ENCODE measurements at regions not wholly inside any gene's neighbourhood (a gene's known extent, or its start where the extent isn't known, plus 50 kb on each side); places are given as distances from the start of the nearest gene placed in this dataset.
"Not testable (repeated sequence)": the region's sequence is repeated elsewhere in the genome, so short reads cannot be mapped to it uniquely, and the experiment has no call there.

DNA sequence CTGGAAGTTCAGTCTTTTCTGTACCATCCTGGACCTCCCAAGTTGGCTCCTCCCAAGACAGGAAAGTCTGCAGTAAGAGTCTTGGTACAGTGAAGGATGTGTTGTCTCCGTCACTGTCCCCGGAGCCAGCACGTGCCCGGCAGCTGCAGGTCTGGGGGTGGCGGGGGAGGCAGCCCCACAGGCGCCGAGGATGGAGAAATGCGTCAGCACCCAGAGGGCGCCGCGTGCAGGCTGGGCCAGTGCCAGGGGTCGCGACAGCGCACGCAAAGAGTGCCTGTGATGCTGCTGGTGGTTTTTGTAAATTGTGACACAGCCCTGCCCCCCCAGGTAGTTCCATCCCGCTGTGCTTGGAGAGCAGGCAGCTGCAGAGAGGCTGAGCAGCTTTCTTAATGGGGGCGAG, 1200.5 kb downstream of the BRD1 start:
- Histone ChIP-seq H3K4me1 (no peaks in the 10 kb centered on the region), H3K9me3 (no peaks in the 10 kb centered on the region), H3K36me3 (replicated peaks) (no peaks in the 10 kb centered on the region), H3K27me3 (ENCODE audit: low read depth) (no peaks in the 10 kb centered on the region), H3K4me3 (no peak overlapping the region)
- DNase-seq (ENCODE audit: low spot score in 2 of 2), result no peak
- in situ Hi-C loops (cut with MboI; ENCODE audit: low sequenced_read_pairs), result no loop called here

DNA sequence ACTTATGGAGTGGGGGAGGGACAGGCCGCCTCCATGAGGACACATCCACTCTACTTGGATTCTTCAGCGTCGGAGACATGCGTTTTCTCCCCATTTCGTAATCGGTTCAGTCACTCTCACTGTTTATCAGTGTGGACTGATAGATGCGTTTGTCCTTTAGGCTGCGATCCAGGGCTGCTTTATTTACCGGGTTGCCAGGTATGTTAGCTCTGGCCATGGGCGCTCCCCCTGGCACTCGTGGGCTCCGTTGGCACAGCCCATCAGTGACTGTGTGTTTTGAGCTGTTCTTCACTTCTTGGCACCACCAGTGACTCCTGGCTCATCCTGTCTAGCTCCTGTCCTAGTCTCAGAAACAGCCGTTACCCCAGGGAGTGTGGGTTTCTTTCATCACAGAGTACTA, 1203.3 kb downstream of the BRD1 start:
- no peaks in the 10 kb centered on the region for H3K9me3 ChIP-seq
- no peak overlapping the region for H3K4me3 ChIP-seq
- no peaks in the 10 kb centered on the region for H3K36me3 ChIP-seq (replicated peaks)
- in situ Hi-C loops (cut with MboI; ENCODE audit: low sequenced_read_pairs), result no loop called here
- H3K4me1 ChIP-seq, result no peaks in the 10 kb centered on the region
- no peak for DNase-seq (ENCODE audit: low spot score in 2 of 2)
- no peaks in the 10 kb centered on the region for H3K27me3 ChIP-seq (ENCODE audit: low read depth)

DNA sequence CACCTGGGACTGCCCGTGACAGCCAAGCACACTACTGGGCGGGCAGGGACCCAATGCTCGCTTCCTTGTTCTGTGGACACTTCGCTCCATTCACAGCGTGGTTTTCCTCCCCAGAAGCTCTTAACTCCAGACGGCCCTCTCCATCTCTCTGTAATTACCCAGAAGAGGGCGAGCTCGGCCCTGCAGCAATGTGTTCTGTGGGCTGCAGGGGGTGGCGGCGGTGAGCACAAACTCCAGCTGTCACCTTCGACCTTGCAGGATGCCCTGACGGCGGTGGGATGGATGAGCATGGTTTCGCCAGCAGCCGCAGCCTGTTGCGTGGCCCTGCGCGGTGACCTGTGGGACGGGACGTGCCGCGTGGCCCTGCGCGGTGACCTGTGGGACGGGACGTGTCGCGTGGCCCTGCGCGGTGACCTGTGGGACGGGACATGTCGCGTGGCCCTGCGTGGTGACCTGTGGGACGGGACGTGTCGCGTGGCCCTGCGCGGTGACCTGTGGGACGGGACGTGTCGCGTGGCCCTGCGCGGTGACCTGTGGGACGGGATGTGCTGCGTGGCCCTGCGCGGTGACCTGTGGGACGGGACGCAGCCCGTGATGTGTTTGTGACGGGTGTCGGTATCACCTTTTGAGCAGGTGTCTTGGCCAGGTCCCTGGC, 1204.7 kb downstream of the BRD1 start:
- DNase-seq (ENCODE audit: low spot score in 2 of 2), result no peak
- no peaks in the 10 kb centered on the region for H3K36me3 ChIP-seq (replicated peaks)
- no peaks in the 10 kb centered on the region for H3K4me1 ChIP-seq
- H3K4me3 ChIP-seq, result no peak overlapping the region
- H3K27me3 ChIP-seq (ENCODE audit: low read depth), result no peaks in the 10 kb centered on the region
- H3K9me3 ChIP-seq, result no peaks in the 10 kb centered on the region
- in situ Hi-C loops (cut with MboI; ENCODE audit: low sequenced_read_pairs), result no loop called here

DNA sequence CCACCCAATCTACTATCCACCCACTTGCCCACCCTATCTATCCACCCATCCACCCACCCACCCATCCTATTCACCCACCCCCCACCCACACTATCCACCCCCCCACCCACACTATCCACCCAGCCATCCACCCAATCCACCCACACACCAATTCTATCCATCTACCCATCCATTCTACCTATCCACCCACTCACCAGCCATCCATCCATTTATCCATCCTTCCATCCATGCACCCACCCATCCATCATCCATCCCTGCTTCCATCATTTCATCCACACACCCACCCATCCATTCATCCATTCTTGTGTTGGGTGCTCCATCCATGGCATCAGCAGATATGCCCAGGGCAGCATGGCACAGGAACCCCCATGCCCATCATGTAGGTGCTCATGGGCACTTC, 1206.6 kb downstream of the BRD1 start:
- in situ Hi-C loops (cut with MboI; ENCODE audit: low sequenced_read_pairs), result no loop called here
- DNase-seq (ENCODE audit: low spot score in 2 of 2), result no peak
- H3K36me3 ChIP-seq (replicated peaks), result no peaks in the 10 kb centered on the region
- no peak overlapping the region for H3K4me3 ChIP-seq
- H3K9me3 ChIP-seq, result no peaks in the 10 kb centered on the region
- H3K27me3 ChIP-seq (ENCODE audit: low read depth), result no peaks in the 10 kb centered on the region
- no peaks in the 10 kb centered on the region for H3K4me1 ChIP-seq

DNA sequence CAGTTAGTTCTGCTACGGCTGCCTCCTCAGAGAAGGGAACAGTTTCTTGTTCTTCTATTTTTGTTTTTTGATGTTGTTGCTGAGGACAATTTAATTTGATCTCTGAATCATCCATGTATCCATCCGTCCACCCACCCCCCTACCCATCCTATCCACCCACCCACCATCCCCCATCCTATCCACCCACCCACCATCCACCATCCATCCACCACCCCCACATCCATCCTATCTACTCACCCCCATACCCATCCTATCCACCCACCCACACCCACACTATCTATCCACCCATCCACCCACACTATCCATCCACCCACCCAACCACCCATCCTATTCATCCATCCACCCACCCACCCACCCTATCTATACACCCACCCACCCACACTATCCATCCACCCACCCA, 1207.2 kb downstream of the BRD1 start:
- H3K4me1 ChIP-seq; H3K27me3 ChIP-seq (ENCODE audit: low read depth); H3K9me3 ChIP-seq; in situ Hi-C loops (cut with MboI; ENCODE audit: low sequenced_read_pairs); H3K4me3 ChIP-seq; H3K36me3 ChIP-seq (replicated peaks); DNase-seq (ENCODE audit: low spot score in 2 of 2): not testable (repeated sequence)

DNA sequence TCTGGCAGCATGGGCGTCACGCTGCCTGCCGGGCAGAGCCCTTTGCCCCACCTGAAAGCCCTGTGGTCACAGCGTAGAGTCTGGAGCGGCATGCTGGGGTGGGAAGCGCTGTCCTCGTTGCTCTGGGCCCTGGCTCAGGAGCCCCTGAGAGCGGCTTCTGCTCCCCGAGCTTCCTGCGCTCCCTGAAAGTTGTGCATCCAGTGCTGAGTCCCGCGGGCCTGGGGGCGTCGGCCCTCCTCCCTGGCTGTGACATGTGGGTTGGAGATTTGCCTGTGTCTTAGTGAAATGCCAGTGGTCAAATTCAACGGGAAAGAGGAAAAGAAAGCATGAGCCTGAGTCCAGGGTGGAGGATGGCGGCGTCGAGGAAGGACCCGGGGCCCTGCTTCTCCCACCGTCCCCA, 1208.0 kb downstream of the BRD1 start:
- Histone ChIP-seq H3K9me3 (no peaks in the 10 kb centered on the region), H3K4me1 (no peaks in the 10 kb centered on the region), H3K27me3 (ENCODE audit: low read depth) (no peaks in the 10 kb centered on the region), H3K4me3 (no peak overlapping the region), H3K36me3 (replicated peaks) (no peaks in the 10 kb centered on the region)
- in situ Hi-C loops (cut with MboI; ENCODE audit: low sequenced_read_pairs), result no loop called here
- no peak for DNase-seq (ENCODE audit: low spot score in 2 of 2)

DNA sequence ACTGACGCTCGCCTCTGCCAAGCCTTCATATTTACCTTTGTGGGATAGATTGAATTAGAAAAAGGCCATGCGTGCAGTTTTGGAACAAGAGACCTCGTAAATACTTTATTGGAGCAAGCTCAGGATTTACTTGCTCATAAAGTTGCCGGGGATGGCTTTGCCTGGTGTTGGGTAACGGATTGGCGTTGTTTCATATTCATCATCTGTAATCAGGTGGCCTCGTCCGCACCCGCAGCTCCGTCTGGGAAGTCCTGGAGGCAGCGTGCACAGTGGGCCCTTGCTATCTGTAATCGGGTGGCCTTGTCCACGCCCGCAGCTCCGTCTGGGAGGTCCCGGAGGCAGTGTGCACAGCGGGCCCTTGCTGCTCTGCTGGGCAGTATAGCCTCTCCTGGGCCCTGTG, 1209.3 kb downstream of the BRD1 start:
- Histone ChIP-seq H3K4me3 (no peak overlapping the region), H3K36me3 (replicated peaks) (no peaks in the 10 kb centered on the region), H3K27me3 (ENCODE audit: low read depth) (no peaks in the 10 kb centered on the region), H3K4me1 (no peaks in the 10 kb centered on the region), H3K9me3 (no peaks in the 10 kb centered on the region)
- in situ Hi-C loops (cut with MboI; ENCODE audit: low sequenced_read_pairs), result no loop called here
- no peak for DNase-seq (ENCODE audit: low spot score in 2 of 2)

DNA sequence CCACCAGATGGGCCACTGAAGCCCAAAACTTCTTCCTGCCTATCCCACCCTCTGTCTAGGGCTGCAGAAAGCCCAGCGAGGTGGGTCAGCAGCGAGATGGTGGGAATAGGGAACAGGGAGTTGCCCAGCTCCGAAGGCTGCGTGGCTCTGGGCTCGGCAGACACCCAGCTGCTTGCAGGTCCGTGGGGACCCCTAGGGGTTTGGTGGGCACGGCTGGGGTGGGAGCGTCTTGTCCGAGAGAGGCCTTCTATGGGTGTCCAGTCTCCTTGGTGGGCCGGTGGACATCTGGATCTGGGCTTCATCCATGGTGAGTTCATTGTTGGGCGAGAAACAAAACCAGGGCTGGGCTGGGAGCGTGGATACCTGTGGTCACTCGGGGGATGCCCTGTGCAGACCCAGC, 1211.0 kb downstream of the BRD1 start:
- in situ Hi-C loops (cut with MboI; ENCODE audit: low sequenced_read_pairs), result no loop called here
- H3K9me3 ChIP-seq, result no peaks in the 10 kb centered on the region
- DNase-seq (ENCODE audit: low spot score in 2 of 2), result no peak
- H3K4me1 ChIP-seq, result no peaks in the 10 kb centered on the region
- H3K27me3 ChIP-seq (ENCODE audit: low read depth), result no peaks in the 10 kb centered on the region
- H3K36me3 ChIP-seq (replicated peaks), result no peaks in the 10 kb centered on the region
- H3K4me3 ChIP-seq, result no peak overlapping the region

DNA sequence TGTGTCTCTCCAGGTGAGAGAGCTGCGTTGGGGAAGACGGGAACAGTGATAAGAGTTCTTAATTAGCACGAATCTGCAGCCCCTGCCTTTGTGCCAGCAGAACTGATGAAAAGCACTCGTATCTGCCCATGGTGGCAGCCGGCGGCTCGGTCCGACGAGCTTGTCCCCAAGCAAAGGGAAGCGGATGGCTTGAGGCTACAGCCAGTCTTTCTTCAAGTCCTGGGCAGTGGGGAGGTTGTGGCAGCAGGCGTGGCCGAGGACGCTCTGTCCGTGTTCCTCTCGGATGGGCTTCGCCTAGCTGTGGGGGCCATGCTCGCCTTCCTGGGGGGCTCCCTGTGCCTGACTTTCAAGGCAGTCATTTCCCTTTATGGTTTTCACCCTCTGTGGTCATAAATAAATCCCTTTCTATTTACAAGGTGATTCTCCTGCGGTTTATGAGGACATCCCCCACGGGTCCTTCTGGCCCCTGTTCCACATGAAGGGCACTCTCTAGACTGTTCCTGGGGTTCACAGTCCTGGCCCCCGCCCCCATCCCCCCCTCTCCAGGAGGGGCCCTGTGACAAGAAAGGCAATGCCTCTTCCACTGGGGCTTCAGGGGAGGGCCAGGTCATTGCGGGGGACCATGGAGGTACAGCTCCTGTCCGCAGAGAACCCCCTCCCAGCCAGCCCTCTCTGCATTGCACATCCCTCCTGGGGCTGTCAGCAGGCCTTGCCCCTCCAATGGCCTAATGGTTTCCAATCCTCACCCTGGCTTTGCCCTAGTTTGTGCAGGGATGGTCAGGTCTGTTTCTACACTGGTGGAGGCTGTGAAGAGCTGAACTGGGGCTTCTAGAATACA, 1212.3 kb downstream of the BRD1 start:
- in situ Hi-C loops (cut with MboI; ENCODE audit: low sequenced_read_pairs), result no loop called here
- Histone ChIP-seq H3K36me3 (replicated peaks) (no peaks in the 10 kb centered on the region), H3K27me3 (ENCODE audit: low read depth) (no peaks in the 10 kb centered on the region), H3K4me1 (no peaks in the 10 kb centered on the region), H3K9me3 (no peaks in the 10 kb centered on the region), H3K4me3 (no peak overlapping the region)
- no peak for DNase-seq (ENCODE audit: low spot score in 2 of 2)

DNA sequence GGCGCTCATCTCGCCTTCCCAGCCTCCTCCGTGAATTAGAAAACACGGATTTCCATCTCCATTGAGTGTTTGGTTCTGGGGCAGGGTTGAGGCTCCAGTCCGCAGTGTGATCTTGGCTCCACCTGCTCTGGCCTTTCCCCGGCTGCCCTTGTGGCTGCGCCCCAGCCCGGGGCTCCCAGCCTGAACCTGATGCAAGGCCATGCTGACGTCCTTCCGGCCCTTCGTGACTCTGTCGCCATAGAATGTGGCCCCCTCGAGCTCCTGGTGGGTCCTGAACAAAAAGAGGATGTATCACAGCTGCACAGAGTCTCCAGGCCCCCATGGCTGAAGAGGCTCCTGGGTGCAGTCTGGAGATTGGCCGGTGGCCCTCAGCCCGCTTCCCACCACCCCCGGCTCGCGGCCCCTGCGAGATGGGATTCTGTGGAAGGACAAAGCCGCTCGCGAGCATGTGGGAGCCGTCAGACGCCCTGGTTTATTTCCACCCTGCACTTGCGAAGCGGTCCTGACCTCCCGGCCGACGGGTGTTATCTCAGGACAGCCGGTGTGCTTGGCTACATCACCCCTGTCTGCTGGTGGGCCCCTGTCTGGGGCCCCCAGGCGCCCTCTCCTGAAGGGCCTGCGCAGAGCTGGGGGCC, 1214.0 kb downstream of the BRD1 start:
- in situ Hi-C loops (cut with MboI; ENCODE audit: low sequenced_read_pairs), result no loop called here
- H3K27me3 ChIP-seq (ENCODE audit: low read depth), result no peaks in the 10 kb centered on the region
- no peaks in the 10 kb centered on the region for H3K4me1 ChIP-seq
- no peaks in the 10 kb centered on the region for H3K9me3 ChIP-seq
- DNase-seq (ENCODE audit: low spot score in 2 of 2), result no peak
- H3K36me3 ChIP-seq (replicated peaks), result no peaks in the 10 kb centered on the region
- H3K4me3 ChIP-seq, result no peak overlapping the region

DNA sequence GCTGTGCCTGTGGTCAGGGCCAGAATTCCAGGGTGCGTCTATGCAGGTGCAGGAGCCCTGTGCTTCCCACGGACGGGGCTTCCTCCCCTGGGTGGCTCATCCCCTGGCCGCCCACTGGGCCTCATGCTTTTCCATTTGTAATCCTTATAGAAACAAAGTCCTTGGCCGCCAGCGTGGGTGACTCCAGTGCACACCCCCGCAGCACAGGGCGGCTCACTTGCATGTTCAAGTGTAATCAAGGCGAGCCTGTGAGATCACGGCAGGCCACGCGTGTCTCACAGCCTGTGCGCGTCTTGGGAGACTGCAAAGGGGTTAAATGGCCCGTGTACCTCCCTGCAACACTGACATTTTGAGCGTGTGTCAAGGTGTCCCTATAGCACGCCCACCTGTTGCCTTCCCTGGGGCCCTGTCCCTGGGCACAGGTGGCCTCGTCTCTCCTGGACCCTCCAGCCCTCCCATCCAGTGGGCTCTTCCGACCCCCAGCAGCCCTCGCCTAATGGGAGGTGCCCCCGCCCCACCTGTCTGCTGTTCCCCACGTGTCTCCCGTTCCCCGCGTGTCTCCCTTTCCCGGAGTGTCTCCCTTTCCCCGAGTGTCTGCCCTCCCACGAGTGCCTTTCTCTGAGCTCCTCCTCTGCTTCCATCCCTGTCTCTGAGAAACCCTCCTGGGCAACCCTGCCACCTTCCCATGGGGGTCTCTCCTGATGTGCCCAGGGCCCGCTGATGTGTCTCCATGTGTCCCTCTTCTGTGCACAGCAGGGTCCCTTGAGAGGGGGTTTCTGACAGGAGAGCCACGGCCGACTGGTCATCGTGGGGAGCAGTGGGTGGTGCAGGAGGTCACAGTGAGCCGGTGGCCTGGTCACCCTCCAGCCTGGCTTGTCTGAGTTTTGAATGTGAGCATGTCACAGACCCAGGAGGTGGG, 1215.3 kb downstream of the BRD1 start:
- H3K9me3 ChIP-seq, result no peaks in the 10 kb centered on the region
- in situ Hi-C loops (cut with MboI; ENCODE audit: low sequenced_read_pairs), result no loop called here

DNA sequence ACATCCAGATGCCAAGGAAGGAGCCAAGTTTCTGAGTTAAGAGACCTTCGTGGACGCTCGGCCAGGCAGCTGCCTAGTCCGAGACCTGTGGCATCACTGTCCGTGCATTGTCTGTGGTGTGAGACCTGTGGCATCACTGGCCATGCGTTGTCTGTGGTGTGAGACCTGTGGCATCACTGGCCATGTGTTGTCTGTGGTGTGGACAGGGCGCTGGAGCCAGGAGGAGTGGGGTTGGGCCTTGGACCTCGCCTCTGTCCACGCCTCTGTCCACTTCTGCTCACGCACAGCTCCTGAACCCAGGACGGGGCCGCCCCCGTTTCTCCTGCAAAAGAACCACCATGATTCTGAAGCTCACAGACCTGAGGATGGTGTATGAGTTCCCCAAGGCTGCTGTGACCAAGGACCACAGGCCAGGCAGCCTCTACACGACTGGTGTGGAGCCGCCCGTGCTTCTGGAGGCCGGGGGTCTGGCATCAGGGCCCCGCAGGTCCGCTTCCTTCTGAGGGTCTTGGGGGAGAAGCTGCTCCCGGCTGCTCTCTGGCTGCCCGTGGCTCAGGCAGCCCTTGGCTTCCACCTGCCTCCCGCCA, 1218.3 kb downstream of the BRD1 start:
- Histone ChIP-seq H3K27me3 (ENCODE audit: low read depth) (no peaks in the 10 kb centered on the region), H3K36me3 (replicated peaks) (no peaks in the 10 kb centered on the region), H3K4me3 (no peak overlapping the region), H3K4me1 (no peaks in the 10 kb centered on the region), H3K9me3 (no peaks in the 10 kb centered on the region)
- DNase-seq (ENCODE audit: low spot score in 2 of 2), result no peak
- in situ Hi-C loops (cut with MboI; ENCODE audit: low sequenced_read_pairs), result no loop called here

More for the DNA sequence above, 1215.3 kb downstream of the BRD1 start:
- H3K4me1 ChIP-seq, result no peaks in the 10 kb centered on the region
- H3K36me3 ChIP-seq (replicated peaks), result no peaks in the 10 kb centered on the region
- H3K4me3 ChIP-seq, result no peak overlapping the region
- H3K27me3 ChIP-seq (ENCODE audit: low read depth), result no peaks in the 10 kb centered on the region
- DNase-seq (ENCODE audit: low spot score in 2 of 2), result no peak

DNA sequence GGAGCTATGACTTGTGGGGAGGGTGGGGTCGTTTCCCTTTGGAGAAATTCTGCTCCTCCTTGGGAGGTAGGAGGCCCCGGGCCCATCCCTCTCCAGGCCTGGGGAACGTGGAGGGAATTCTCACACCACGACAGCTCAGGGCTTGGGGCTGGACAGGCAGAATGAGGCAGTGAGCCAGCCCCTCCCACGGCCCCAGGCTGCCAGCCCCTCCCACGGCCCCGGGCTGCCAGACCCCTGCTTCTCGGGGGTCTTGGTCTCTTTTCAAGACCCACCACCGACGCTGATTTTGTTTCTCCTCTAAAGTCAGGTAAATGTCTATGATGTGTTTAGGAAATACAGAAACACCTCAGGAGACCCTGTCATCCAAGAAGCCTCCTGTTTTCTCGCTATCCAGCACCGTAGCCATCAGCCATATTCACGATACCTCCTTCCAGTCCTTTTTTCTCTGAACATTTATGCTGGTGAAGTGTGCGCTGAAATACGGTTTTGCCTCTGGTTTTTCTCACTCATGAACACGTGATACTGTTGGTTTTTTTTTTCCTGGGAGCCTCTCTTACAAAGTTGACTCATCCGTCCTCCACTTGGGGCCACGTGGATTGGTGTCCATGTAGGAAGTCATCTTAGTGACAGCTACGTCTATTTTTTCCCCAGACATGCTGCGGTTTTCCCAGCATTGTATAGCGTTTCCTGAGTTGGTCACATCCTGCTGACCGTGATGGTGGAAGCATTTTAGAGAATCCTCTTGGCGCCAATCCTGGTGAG, 1219.6 kb downstream of the BRD1 start:
- Histone ChIP-seq H3K4me1 (no peaks in the 10 kb centered on the region), H3K27me3 (ENCODE audit: low read depth) (no peaks in the 10 kb centered on the region), H3K4me3 (no peak overlapping the region), H3K36me3 (replicated peaks) (no peaks in the 10 kb centered on the region), H3K9me3 (no peaks in the 10 kb centered on the region)
- in situ Hi-C loops (cut with MboI; ENCODE audit: low sequenced_read_pairs), result no loop called here
- no peak for DNase-seq (ENCODE audit: low spot score in 2 of 2)
